Suprapubic skin (tissue), 4 donors: ENCODE measurements at regions not wholly inside any gene's neighbourhood (a gene's known extent, or its start where the extent isn't known, plus 50 kb on each side); places are given as distances from the start of the nearest gene placed in this dataset.

Experiments
- CTCF ChIP-seq, 2 donors: fragments of 200-600 bp in 1 of 2; fragments of 450-650 bp in 1 of 2; sonication (generic) in 1 of 2; IDR thresholded peaks; one replicate each; pipeline ENCODE4 v1.5.1; 2016 to 2019; ENCODE audit warnings: antibody characterized with exemption in 2 of 2, mild to moderate bottlenecking in 1 of 2, moderate library complexity in 1 of 2
- POLR2A ChIP-seq, 2 donors: fragments of 450-650 bp; IDR thresholded peaks; one replicate each; pipeline ENCODE4 v1.6.1; 2017; ENCODE audit warnings: antibody characterized with exemption in 2 of 2, mild to moderate bottlenecking in 2 of 2, moderate library complexity in 2 of 2
- POLR2AphosphoS5 ChIP-seq, 3 donors: sonication (generic); formaldehyde crosslinking; IDR thresholded peaks; one replicate each; pipeline ENCODE4 v1.6.1; 2017; ENCODE audit warnings: antibody characterized with exemption in 3 of 3

DNA sequence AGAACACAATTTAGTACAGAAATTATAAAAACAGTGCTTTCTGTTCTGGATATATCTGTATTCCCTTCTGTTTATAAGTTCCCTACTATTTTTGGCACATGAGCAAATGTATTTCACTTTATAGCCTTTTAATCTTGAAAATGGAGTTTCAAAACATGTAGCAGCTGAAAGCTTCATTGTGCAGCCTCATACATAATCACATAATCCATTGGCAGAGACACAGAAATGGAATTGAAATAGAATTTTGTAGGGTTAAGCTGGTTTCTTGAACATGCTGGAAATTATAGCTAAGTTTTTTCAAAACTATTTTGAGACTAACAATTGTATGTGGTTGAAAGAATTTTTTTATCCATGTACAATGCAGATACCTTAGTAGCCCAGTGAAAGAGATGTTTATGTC lies 614.3 kb upstream of the MDGA2 start:
- TF ChIP-seq CTCF (IDR thresholded peaks at IDR 0.05) (no peak), POLR2A (IDR thresholded peaks at IDR 0.05) (no peak), POLR2AphosphoS5 (IDR thresholded peaks at IDR 0.05) (no peak)
